ENCODE measurements at regions not wholly inside any gene's neighbourhood (a gene's known extent, or its start where the extent isn't known, plus 50 kb on each side); places are given as distances from the start of the nearest gene placed in this dataset.

DNA sequence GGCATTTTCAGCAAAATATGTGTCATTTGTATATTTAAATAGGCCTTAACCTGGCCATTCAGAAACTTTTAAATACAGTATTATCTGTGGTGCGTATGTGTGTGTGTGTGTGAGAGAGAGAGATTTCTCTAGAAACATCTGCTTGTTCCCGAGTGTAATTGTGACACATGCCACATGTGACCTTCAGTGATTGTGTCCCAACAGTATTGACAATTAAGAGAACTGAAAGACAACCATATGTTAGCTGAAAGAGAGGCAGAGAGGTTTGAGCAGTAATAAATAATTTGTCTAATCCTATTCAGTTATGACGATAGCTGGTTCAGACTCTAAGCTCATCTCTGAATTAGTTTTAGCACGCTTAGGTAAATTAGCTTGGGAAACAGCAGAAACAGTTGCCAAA, 1503.1 kb downstream of the PCDH9 start:
- TF ChIP-seq YY1 (IDR thresholded peaks at IDR 0.05) (no peak), EGR1 (IDR thresholded peaks at IDR 0.05; ENCODE audit: low read depth in 2 of 2) (no peak), TAF1 (conservative IDR thresholded peaks at IDR 0.05) (no peak), RXRA (IDR thresholded peaks at IDR 0.05) (no peak), RAD21 (IDR thresholded peaks at IDR 0.05) (no peak)
- TF ChIP-seq, protein P1, sequence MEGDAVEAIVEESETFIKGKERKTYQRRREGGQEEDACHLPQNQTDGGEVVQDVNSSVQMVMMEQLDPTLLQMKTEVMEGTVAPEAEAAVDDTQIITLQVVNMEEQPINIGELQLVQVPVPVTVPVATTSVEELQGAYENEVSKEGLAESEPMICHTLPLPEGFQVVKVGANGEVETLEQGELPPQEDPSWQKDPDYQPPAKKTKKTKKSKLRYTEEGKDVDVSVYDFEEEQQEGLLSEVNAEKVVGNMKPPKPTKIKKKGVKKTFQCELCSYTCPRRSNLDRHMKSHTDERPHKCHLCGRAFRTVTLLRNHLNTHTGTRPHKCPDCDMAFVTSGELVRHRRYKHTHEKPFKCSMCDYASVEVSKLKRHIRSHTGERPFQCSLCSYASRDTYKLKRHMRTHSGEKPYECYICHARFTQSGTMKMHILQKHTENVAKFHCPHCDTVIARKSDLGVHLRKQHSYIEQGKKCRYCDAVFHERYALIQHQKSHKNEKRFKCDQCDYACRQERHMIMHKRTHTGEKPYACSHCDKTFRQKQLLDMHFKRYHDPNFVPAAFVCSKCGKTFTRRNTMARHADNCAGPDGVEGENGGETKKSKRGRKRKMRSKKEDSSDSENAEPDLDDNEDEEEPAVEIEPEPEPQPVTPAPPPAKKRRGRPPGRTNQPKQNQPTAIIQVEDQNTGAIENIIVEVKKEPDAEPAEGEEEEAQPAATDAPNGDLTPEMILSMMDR (IDR thresholded peaks at IDR 0.05; ENCODE audit: low read depth, low read length, missing input control) = no peak
- TF ChIP-seq, protein P2, sequence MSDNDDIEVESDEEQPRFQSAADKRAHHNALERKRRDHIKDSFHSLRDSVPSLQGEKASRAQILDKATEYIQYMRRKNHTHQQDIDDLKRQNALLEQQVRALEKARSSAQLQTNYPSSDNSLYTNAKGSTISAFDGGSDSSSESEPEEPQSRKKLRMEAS (IDR thresholded peaks at IDR 0.05) = no peak

Measured in liver (tissue), 3 donors.